ENCODE measurements at regions not wholly inside any gene's neighbourhood (a gene's known extent, or its start where the extent isn't known, plus 50 kb on each side); places are given as distances from the start of the nearest gene placed in this dataset.

DNA sequence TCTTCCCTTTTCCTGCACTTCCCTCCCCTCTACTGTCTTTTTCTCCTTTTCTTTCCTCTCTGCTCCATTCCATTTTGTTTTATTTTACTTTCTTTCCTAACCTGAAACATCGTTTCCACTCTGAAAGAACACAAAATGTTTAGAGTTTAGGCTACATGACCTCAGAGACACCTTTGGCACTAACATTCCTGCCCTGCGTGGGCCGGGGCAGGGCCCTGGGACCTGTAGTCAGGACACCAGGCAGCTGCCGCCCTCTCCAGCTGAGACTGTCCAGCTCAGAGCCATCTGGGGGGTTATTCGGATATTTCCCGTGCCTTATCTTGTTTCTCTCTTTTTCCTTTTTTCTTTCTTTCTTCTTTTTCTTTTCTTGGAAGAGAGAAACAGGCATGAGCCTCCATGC, 58.3 kb upstream of the ERCC6L2 start:
- Mint-ChIP-seq H3K9me3 (no peaks in the 10 kb centered on the region), H3K36me3 (ENCODE audit: low read depth) (no peaks in the 10 kb centered on the region), H3K4me3 (no peak overlapping the region), H3K27ac (no peak overlapping the region), H3K4me1 (peaks cover 30% of the 10 kb centered on the region), H3K27me3 (ENCODE audit: insufficient read depth, low read depth, poor library complexity) (peaks cover 4% of the 10 kb centered on the region)
- no peaks in the 10 kb centered on the region for H3K9me2 ChIP-seq (ENCODE audit: insufficient read depth)
- peaks cover 20% of the 10 kb centered on the region for H3K4me1 ChIP-seq (ENCODE audit: insufficient read depth)
- H3K36me3 ChIP-seq (ENCODE audit: insufficient read depth): no peaks in the 10 kb centered on the region
- DNase-seq (ENCODE audit: low spot score) (no peak), ATAC-seq (no peak)
- no peak overlapping the region for H3K4me3 ChIP-seq
- H2AFZ ChIP-seq: no peak overlapping the region
- no peaks in the 10 kb centered on the region for H3K79me2 ChIP-seq (replicated peaks; ENCODE audit: insufficient read depth)
- no peak overlapping the region for H3K4me2 ChIP-seq
- no peaks in the 10 kb centered on the region for H3K27me3 ChIP-seq (ENCODE audit: insufficient read depth)
- no peak overlapping the region for H3K27ac ChIP-seq (ENCODE audit: low read depth)
- no peaks in the 10 kb centered on the region for H3F3A ChIP-seq (replicated peaks; ENCODE audit: low read depth)
- TF ChIP-seq ZNF331 (CRISPR knock-in tag; IDR thresholded peaks at IDR 0.05; ENCODE audit: low read depth): no peak
- no peak for TF ChIP-seq STAT1 (IDR thresholded peaks at IDR 0.05; ENCODE audit: unreplicated experiment)
- TF ChIP-seq POLR2AphosphoS5 (IDR thresholded peaks at IDR 0.05; ENCODE audit: low read depth): no peak
- TF ChIP-seq ZNF114 (CRISPR knock-in tag; IDR thresholded peaks at IDR 0.05): no peak
- TF ChIP-seq EZH2phosphoT487 (IDR thresholded peaks at IDR 0.05; ENCODE audit: unreplicated experiment): no peak
- TF ChIP-seq JUNB (IDR thresholded peaks at IDR 0.05; ENCODE audit: unreplicated experiment): no peak
- TF ChIP-seq, protein P1, sequence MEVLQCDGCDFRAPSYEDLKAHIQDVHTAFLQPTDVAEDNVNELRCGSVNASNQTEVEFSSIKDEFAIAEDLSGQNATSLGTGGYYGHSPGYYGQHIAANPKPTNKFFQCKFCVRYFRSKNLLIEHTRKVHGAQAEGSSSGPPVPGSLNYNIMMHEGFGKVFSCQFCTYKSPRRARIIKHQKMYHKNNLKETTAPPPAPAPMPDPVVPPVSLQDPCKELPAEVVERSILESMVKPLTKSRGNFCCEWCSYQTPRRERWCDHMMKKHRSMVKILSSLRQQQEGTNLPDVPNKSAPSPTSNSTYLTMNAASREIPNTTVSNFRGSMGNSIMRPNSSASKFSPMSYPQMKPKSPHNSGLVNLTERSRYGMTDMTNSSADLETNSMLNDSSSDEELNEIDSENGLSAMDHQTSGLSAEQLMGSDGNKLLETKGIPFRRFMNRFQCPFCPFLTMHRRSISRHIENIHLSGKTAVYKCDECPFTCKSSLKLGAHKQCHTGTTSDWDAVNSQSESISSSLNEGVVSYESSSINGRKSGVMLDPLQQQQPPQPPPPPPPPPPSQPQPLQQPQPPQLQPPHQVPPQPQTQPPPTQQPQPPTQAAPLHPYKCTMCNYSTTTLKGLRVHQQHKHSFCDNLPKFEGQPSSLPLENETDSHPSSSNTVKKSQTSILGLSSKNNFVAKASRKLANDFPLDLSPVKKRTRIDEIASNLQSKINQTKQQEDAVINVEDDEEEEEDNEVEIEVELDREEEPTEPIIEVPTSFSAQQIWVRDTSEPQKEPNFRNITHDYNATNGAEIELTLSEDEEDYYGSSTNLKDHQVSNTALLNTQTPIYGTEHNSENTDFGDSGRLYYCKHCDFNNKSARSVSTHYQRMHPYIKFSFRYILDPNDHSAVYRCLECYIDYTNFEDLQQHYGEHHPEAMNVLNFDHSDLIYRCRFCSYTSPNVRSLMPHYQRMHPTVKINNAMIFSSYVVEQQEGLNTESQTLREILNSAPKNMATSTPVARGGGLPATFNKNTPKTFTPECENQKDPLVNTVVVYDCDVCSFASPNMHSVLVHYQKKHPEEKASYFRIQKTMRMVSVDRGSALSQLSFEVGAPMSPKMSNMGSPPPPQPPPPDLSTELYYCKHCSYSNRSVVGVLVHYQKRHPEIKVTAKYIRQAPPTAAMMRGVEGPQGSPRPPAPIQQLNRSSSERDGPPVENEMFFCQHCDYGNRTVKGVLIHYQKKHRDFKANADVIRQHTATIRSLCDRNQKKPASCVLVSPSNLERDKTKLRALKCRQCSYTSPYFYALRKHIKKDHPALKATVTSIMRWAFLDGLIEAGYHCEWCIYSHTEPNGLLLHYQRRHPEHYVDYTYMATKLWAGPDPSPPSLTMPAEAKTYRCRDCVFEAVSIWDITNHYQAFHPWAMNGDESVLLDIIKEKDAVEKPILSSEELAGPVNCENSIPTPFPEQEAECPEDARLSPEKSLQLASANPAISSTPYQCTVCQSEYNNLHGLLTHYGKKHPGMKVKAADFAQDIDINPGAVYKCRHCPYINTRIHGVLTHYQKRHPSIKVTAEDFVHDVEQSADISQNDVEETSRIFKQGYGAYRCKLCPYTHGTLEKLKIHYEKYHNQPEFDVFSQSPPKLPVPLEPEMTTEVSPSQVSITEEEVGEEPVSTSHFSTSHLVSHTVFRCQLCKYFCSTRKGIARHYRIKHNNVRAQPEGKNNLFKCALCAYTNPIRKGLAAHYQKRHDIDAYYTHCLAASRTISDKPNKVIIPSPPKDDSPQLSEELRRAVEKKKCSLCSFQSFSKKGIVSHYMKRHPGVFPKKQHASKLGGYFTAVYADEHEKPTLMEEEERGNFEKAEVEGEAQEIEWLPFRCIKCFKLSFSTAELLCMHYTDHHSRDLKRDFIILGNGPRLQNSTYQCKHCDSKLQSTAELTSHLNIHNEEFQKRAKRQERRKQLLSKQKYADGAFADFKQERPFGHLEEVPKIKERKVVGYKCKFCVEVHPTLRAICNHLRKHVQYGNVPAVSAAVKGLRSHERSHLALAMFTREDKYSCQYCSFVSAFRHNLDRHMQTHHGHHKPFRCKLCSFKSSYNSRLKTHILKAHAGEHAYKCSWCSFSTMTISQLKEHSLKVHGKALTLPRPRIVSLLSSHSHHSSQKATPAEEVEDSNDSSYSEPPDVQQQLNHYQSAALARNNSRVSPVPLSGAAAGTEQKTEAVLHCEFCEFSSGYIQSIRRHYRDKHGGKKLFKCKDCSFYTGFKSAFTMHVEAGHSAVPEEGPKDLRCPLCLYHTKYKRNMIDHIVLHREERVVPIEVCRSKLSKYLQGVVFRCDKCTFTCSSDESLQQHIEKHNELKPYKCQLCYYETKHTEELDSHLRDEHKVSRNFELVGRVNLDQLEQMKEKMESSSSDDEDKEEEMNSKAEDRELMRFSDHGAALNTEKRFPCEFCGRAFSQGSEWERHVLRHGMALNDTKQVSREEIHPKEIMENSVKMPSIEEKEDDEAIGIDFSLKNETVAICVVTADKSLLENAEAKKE (CRISPR knock-in tag; IDR thresholded peaks at IDR 0.05): no peak
- TF ChIP-seq, protein P2, sequence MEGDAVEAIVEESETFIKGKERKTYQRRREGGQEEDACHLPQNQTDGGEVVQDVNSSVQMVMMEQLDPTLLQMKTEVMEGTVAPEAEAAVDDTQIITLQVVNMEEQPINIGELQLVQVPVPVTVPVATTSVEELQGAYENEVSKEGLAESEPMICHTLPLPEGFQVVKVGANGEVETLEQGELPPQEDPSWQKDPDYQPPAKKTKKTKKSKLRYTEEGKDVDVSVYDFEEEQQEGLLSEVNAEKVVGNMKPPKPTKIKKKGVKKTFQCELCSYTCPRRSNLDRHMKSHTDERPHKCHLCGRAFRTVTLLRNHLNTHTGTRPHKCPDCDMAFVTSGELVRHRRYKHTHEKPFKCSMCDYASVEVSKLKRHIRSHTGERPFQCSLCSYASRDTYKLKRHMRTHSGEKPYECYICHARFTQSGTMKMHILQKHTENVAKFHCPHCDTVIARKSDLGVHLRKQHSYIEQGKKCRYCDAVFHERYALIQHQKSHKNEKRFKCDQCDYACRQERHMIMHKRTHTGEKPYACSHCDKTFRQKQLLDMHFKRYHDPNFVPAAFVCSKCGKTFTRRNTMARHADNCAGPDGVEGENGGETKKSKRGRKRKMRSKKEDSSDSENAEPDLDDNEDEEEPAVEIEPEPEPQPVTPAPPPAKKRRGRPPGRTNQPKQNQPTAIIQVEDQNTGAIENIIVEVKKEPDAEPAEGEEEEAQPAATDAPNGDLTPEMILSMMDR (conservative IDR thresholded peaks at IDR 0.05; ENCODE audit: low read depth in 2 of 2): no peak
- TF ChIP-seq CREB1 (CRISPR knock-in tag; IDR thresholded peaks at IDR 0.05; ENCODE audit: low read depth): no peak
- TF ChIP-seq EZH2 (IDR thresholded peaks at IDR 0.05; ENCODE audit: low read depth, unreplicated experiment): no peak
- TF ChIP-seq NANOG (IDR thresholded peaks at IDR 0.05; ENCODE audit: borderline replicate concordance): no peak
- TF ChIP-seq, protein P3, sequence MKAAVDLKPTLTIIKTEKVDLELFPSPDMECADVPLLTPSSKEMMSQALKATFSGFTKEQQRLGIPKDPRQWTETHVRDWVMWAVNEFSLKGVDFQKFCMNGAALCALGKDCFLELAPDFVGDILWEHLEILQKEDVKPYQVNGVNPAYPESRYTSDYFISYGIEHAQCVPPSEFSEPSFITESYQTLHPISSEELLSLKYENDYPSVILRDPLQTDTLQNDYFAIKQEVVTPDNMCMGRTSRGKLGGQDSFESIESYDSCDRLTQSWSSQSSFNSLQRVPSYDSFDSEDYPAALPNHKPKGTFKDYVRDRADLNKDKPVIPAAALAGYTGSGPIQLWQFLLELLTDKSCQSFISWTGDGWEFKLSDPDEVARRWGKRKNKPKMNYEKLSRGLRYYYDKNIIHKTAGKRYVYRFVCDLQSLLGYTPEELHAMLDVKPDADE (IDR thresholded peaks at IDR 0.05): no peak
- TF ChIP-seq, protein P4, sequence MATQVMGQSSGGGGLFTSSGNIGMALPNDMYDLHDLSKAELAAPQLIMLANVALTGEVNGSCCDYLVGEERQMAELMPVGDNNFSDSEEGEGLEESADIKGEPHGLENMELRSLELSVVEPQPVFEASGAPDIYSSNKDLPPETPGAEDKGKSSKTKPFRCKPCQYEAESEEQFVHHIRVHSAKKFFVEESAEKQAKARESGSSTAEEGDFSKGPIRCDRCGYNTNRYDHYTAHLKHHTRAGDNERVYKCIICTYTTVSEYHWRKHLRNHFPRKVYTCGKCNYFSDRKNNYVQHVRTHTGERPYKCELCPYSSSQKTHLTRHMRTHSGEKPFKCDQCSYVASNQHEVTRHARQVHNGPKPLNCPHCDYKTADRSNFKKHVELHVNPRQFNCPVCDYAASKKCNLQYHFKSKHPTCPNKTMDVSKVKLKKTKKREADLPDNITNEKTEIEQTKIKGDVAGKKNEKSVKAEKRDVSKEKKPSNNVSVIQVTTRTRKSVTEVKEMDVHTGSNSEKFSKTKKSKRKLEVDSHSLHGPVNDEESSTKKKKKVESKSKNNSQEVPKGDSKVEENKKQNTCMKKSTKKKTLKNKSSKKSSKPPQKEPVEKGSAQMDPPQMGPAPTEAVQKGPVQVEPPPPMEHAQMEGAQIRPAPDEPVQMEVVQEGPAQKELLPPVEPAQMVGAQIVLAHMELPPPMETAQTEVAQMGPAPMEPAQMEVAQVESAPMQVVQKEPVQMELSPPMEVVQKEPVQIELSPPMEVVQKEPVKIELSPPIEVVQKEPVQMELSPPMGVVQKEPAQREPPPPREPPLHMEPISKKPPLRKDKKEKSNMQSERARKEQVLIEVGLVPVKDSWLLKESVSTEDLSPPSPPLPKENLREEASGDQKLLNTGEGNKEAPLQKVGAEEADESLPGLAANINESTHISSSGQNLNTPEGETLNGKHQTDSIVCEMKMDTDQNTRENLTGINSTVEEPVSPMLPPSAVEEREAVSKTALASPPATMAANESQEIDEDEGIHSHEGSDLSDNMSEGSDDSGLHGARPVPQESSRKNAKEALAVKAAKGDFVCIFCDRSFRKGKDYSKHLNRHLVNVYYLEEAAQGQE (IDR thresholded peaks at IDR 0.05; ENCODE audit: unreplicated experiment): no peak
- H4K20me1 ChIP-seq (replicated peaks; ENCODE audit: insufficient read depth): no peaks in the 10 kb centered on the region

Measured in GM23338 (cell line).